ENCODE measurements at regions not wholly inside any gene's neighbourhood (a gene's known extent, or its start where the extent isn't known, plus 50 kb on each side); places are given as distances from the start of the nearest gene placed in this dataset.

GRCh38 chr6:14824484-14825275, 421.2 kb upstream of the JARID2 start:
- H3K4me1 ChIP-seq (ENCODE audit: control insufficient read depth, insufficient read depth, low read length): peaks cover 15% of the 10 kb centered on the region
- no peaks in the 10 kb centered on the region for H3K27me3 ChIP-seq (ENCODE audit: control insufficient read depth, insufficient read depth, low read length)
- H3K9me3 ChIP-seq (ENCODE audit: control insufficient read depth, insufficient read depth, low read length): no peaks in the 10 kb centered on the region
- H3K36me3 ChIP-seq (ENCODE audit: control insufficient read depth, insufficient read depth, low read length): no peaks in the 10 kb centered on the region
- H3K4me3 ChIP-seq (ENCODE audit: low read depth, low read length): no peak overlapping the region
- H3K9ac ChIP-seq (ENCODE audit: low read depth, low read length): no peak overlapping the region

GRCh38 chr6:14826456-14826855, 419.4 kb upstream of the JARID2 start:
- H3K27me3 ChIP-seq (ENCODE audit: control insufficient read depth, insufficient read depth, low read length): no peaks in the 10 kb centered on the region
- H3K9ac ChIP-seq (ENCODE audit: low read depth, low read length): no peak overlapping the region
- no peaks in the 10 kb centered on the region for H3K9me3 ChIP-seq (ENCODE audit: control insufficient read depth, insufficient read depth, low read length)
- no peak overlapping the region for H3K4me3 ChIP-seq (ENCODE audit: low read depth, low read length)
- H3K4me1 ChIP-seq (ENCODE audit: control insufficient read depth, insufficient read depth, low read length): peaks cover 15% of the 10 kb centered on the region
- H3K36me3 ChIP-seq (ENCODE audit: control insufficient read depth, insufficient read depth, low read length): no peaks in the 10 kb centered on the region

GRCh38 chr6:14827354-14827753, 418.5 kb upstream of the JARID2 start:
- H3K27me3 ChIP-seq (ENCODE audit: control insufficient read depth, insufficient read depth, low read length): no peaks in the 10 kb centered on the region
- H3K9me3 ChIP-seq (ENCODE audit: control insufficient read depth, insufficient read depth, low read length): no peaks in the 10 kb centered on the region
- H3K36me3 ChIP-seq (ENCODE audit: control insufficient read depth, insufficient read depth, low read length): no peaks in the 10 kb centered on the region
- no peak overlapping the region for H3K4me3 ChIP-seq (ENCODE audit: low read depth, low read length)
- H3K9ac ChIP-seq (ENCODE audit: low read depth, low read length): no peak overlapping the region
- H3K4me1 ChIP-seq (ENCODE audit: control insufficient read depth, insufficient read depth, low read length): peaks cover 24% of the 10 kb centered on the region

- H3K4me3 ChIP-seq (ENCODE audit: low read depth, low read length): no peak overlapping the region
- H3K4me1 ChIP-seq (ENCODE audit: control insufficient read depth, insufficient read depth, low read length): peaks cover 24% of the 10 kb centered on the region
- no peaks in the 10 kb centered on the region for H3K27me3 ChIP-seq (ENCODE audit: control insufficient read depth, insufficient read depth, low read length)
- H3K9me3 ChIP-seq (ENCODE audit: control insufficient read depth, insufficient read depth, low read length): no peaks in the 10 kb centered on the region
- H3K36me3 ChIP-seq (ENCODE audit: control insufficient read depth, insufficient read depth, low read length): no peaks in the 10 kb centered on the region
- no peak overlapping the region for H3K9ac ChIP-seq (ENCODE audit: low read depth, low read length)
Measured at GRCh38 chr6:14828201-14828611, 417.7 kb upstream of the JARID2 start.

- no peak overlapping the region for H3K4me3 ChIP-seq (ENCODE audit: low read depth, low read length)
- H3K9ac ChIP-seq (ENCODE audit: low read depth, low read length): no peak overlapping the region
- no peaks in the 10 kb centered on the region for H3K36me3 ChIP-seq (ENCODE audit: control insufficient read depth, insufficient read depth, low read length)
- H3K4me1 ChIP-seq (ENCODE audit: control insufficient read depth, insufficient read depth, low read length): peaks cover 9% of the 10 kb centered on the region
- no peaks in the 10 kb centered on the region for H3K27me3 ChIP-seq (ENCODE audit: control insufficient read depth, insufficient read depth, low read length)
- no peaks in the 10 kb centered on the region for H3K9me3 ChIP-seq (ENCODE audit: control insufficient read depth, insufficient read depth, low read length)
Measured at GRCh38 chr6:14831070-14831469, 414.8 kb upstream of the JARID2 start.

GRCh38 chr6:14831937-14832336, 413.9 kb upstream of the JARID2 start:
- Histone ChIP-seq H3K4me3 (ENCODE audit: low read depth, low read length) (no peak overlapping the region), H3K36me3 (ENCODE audit: control insufficient read depth, insufficient read depth, low read length) (no peaks in the 10 kb centered on the region), H3K27me3 (ENCODE audit: control insufficient read depth, insufficient read depth, low read length) (no peaks in the 10 kb centered on the region), H3K4me1 (ENCODE audit: control insufficient read depth, insufficient read depth, low read length) (peaks cover 9% of the 10 kb centered on the region), H3K9ac (ENCODE audit: low read depth, low read length) (no peak overlapping the region), H3K9me3 (ENCODE audit: control insufficient read depth, insufficient read depth, low read length) (no peaks in the 10 kb centered on the region)

GRCh38 chr6:14832427-14832826, 413.4 kb upstream of the JARID2 start:
- Histone ChIP-seq H3K4me3 (ENCODE audit: low read depth, low read length) (no peak overlapping the region), H3K9ac (ENCODE audit: low read depth, low read length) (no peak overlapping the region), H3K36me3 (ENCODE audit: control insufficient read depth, insufficient read depth, low read length) (no peaks in the 10 kb centered on the region), H3K9me3 (ENCODE audit: control insufficient read depth, insufficient read depth, low read length) (no peaks in the 10 kb centered on the region), H3K4me1 (ENCODE audit: control insufficient read depth, insufficient read depth, low read length) (peaks cover 9% of the 10 kb centered on the region), H3K27me3 (ENCODE audit: control insufficient read depth, insufficient read depth, low read length) (no peaks in the 10 kb centered on the region)

GRCh38 chr6:14834851-14835530, 410.9 kb upstream of the JARID2 start:
- Histone ChIP-seq H3K4me1 (ENCODE audit: control insufficient read depth, insufficient read depth, low read length) (peaks cover 9% of the 10 kb centered on the region), H3K9ac (ENCODE audit: low read depth, low read length) (no peak overlapping the region), H3K27me3 (ENCODE audit: control insufficient read depth, insufficient read depth, low read length) (no peaks in the 10 kb centered on the region), H3K36me3 (ENCODE audit: control insufficient read depth, insufficient read depth, low read length) (no peaks in the 10 kb centered on the region), H3K4me3 (ENCODE audit: low read depth, low read length) (no peak overlapping the region), H3K9me3 (ENCODE audit: control insufficient read depth, insufficient read depth, low read length) (no peaks in the 10 kb centered on the region)

- H3K9ac ChIP-seq (ENCODE audit: low read depth, low read length): no peak overlapping the region
- no peaks in the 10 kb centered on the region for H3K4me1 ChIP-seq (ENCODE audit: control insufficient read depth, insufficient read depth, low read length)
- no peaks in the 10 kb centered on the region for H3K9me3 ChIP-seq (ENCODE audit: control insufficient read depth, insufficient read depth, low read length)
- H3K36me3 ChIP-seq (ENCODE audit: control insufficient read depth, insufficient read depth, low read length): no peaks in the 10 kb centered on the region
- no peak overlapping the region for H3K4me3 ChIP-seq (ENCODE audit: low read depth, low read length)
- H3K27me3 ChIP-seq (ENCODE audit: control insufficient read depth, insufficient read depth, low read length): no peaks in the 10 kb centered on the region
Measured at GRCh38 chr6:14837435-14837834, 408.4 kb upstream of the JARID2 start.

GRCh38 chr6:14838133-14838583, 407.7 kb upstream of the JARID2 start:
- Histone ChIP-seq H3K9me3 (ENCODE audit: control insufficient read depth, insufficient read depth, low read length) (no peaks in the 10 kb centered on the region), H3K27me3 (ENCODE audit: control insufficient read depth, insufficient read depth, low read length) (no peaks in the 10 kb centered on the region), H3K36me3 (ENCODE audit: control insufficient read depth, insufficient read depth, low read length) (no peaks in the 10 kb centered on the region), H3K9ac (ENCODE audit: low read depth, low read length) (no peak overlapping the region), H3K4me3 (ENCODE audit: low read depth, low read length) (no peak overlapping the region), H3K4me1 (ENCODE audit: control insufficient read depth, insufficient read depth, low read length) (no peaks in the 10 kb centered on the region)

GRCh38 chr6:14841901-14842421, 403.9 kb upstream of the JARID2 start:
- Histone ChIP-seq H3K9me3 (ENCODE audit: control insufficient read depth, insufficient read depth, low read length) (no peaks in the 10 kb centered on the region), H3K9ac (ENCODE audit: low read depth, low read length) (no peak overlapping the region), H3K36me3 (ENCODE audit: control insufficient read depth, insufficient read depth, low read length) (no peaks in the 10 kb centered on the region), H3K4me3 (ENCODE audit: low read depth, low read length) (no peak overlapping the region), H3K4me1 (ENCODE audit: control insufficient read depth, insufficient read depth, low read length) (no peaks in the 10 kb centered on the region), H3K27me3 (ENCODE audit: control insufficient read depth, insufficient read depth, low read length) (no peaks in the 10 kb centered on the region)

GRCh38 chr6:14844411-14844810, 401.5 kb upstream of the JARID2 start:
- H3K36me3 ChIP-seq (ENCODE audit: control insufficient read depth, insufficient read depth, low read length): no peaks in the 10 kb centered on the region
- H3K4me1 ChIP-seq (ENCODE audit: control insufficient read depth, insufficient read depth, low read length): no peaks in the 10 kb centered on the region
- no peaks in the 10 kb centered on the region for H3K27me3 ChIP-seq (ENCODE audit: control insufficient read depth, insufficient read depth, low read length)
- H3K4me3 ChIP-seq (ENCODE audit: low read depth, low read length): no peak overlapping the region
- H3K9ac ChIP-seq (ENCODE audit: low read depth, low read length): no peak overlapping the region
- H3K9me3 ChIP-seq (ENCODE audit: control insufficient read depth, insufficient read depth, low read length): no peaks in the 10 kb centered on the region
